OCI-LY3 (cell line): ENCODE measurements at regions not wholly inside any gene's neighbourhood (a gene's known extent, or its start where the extent isn't known, plus 50 kb on each side); places are given as distances from the start of the nearest gene placed in this dataset.

ENCODE experiments used
- H2AFZ ChIP-seq: fragments of 200-600, 300-600 bp; shearing (Covaris generic); 2 replicates; pipeline ENCODE4 v1.6.0; 2014; ENCODE audit warnings: antibody characterized with exemption, low read depth, low read length
- H3K27ac ChIP-seq: fragments of 200-600, 300-600 bp; sonication (generic); 2 replicates; pipeline ENCODE4 v1.5.1; 2014; ENCODE audit warnings: mild to moderate bottlenecking, low read length, moderate library complexity, mixed read lengths
- H3K27me3 ChIP-seq: fragments of 200-600, 300-600 bp; sonication (generic); 2 replicates; pipeline ENCODE4 v1.6.1; 2014; ENCODE audit warnings: low read depth, low read length, mixed read lengths
- H3K36me3 ChIP-seq: fragments of 200-600, 300-600 bp; sonication (generic); replicated peaks from 2 replicates; pipeline ENCODE3; 2014; ENCODE audit warnings: low read depth, low read length, mixed read lengths
- H3K4me1 ChIP-seq: fragments of 300-600, 200-600 bp; sonication (generic); 2 replicates; pipeline ENCODE4 v1.6.1; 2014; ENCODE audit warnings: low read length, mixed read lengths
- H3K4me2 ChIP-seq: fragments of 200-600, 300-600 bp; sonication (generic); 2 replicates; pipeline ENCODE4 v1.6.1; 2014; ENCODE audit warnings: low read length, mixed read lengths
- H3K4me3 ChIP-seq: fragments of 300-600, 200-600 bp; sonication (generic); 2 replicates; pipeline ENCODE4 v1.5.1; 2014; ENCODE audit warnings: antibody characterized with exemption, mild to moderate bottlenecking, low read length, moderate library complexity
- H3K79me2 ChIP-seq: fragments of 300-600, 200-600 bp; shearing (Covaris generic); 2 replicates; pipeline ENCODE4 v1.6.1; 2014; ENCODE audit warnings: mild to moderate bottlenecking, low read length, mixed read lengths
- H3K9ac ChIP-seq: fragments of 300-600, 200-600 bp; shearing (Covaris generic); 2 replicates; pipeline ENCODE4 v1.6.0; 2014; ENCODE audit warnings: mild to moderate bottlenecking, low read length, moderate library complexity
- H3K9me3 ChIP-seq: fragments of 200-600, 300-600 bp; shearing (Covaris generic); 2 replicates; pipeline ENCODE4 v1.6.1; 2014; ENCODE audit warnings: low read length, mixed read lengths; ENCODE audit not compliant: insufficient read depth
- H4K20me1 ChIP-seq: fragments of 200-600, 300-600 bp; sonication (generic); 2 replicates; pipeline ENCODE4 v1.6.1; 2016; ENCODE audit warnings: low read length, mixed read lengths; ENCODE audit not compliant: insufficient read depth
- EZH2phosphoT487 ChIP-seq: fragments of 200-600 bp; shearing (Covaris generic); IDR thresholded peaks from 2 replicates; pipeline ENCODE4 v1.6.1; 2018; ENCODE audit warnings: antibody characterized with exemption, mixed run types, low read depth
- TF ChIP-seq, protein P1 (sequence below): fragments of 200-600, 300-600 bp; sonication (generic); IDR thresholded peaks from 2 replicates; pipeline ENCODE4 v1.5.1; 2014; ENCODE audit warnings: antibody characterized with exemption, low read length, low read depth

- Histone ChIP-seq H3K4me3 (no peak overlapping the region), H3K79me2 (no peaks in the 10 kb centered on the region), H2AFZ (no peak overlapping the region), H3K9ac (no peak overlapping the region), H3K27ac (no peak overlapping the region), H3K4me1 (no peaks in the 10 kb centered on the region), H3K4me2 (no peak overlapping the region), H3K36me3 (no peaks in the 10 kb centered on the region), H3K9me3 (no peaks in the 10 kb centered on the region), H4K20me1 (no peaks in the 10 kb centered on the region), H3K27me3 (peaks cover 17% of the 10 kb centered on the region)
- TF ChIP-seq, protein P1, sequence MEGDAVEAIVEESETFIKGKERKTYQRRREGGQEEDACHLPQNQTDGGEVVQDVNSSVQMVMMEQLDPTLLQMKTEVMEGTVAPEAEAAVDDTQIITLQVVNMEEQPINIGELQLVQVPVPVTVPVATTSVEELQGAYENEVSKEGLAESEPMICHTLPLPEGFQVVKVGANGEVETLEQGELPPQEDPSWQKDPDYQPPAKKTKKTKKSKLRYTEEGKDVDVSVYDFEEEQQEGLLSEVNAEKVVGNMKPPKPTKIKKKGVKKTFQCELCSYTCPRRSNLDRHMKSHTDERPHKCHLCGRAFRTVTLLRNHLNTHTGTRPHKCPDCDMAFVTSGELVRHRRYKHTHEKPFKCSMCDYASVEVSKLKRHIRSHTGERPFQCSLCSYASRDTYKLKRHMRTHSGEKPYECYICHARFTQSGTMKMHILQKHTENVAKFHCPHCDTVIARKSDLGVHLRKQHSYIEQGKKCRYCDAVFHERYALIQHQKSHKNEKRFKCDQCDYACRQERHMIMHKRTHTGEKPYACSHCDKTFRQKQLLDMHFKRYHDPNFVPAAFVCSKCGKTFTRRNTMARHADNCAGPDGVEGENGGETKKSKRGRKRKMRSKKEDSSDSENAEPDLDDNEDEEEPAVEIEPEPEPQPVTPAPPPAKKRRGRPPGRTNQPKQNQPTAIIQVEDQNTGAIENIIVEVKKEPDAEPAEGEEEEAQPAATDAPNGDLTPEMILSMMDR = no peak
- TF ChIP-seq EZH2phosphoT487 = no peak
Measured at GRCh38 chr12:115750340-115750739, 527.2 kb downstream of the MED13L start.

DNA sequence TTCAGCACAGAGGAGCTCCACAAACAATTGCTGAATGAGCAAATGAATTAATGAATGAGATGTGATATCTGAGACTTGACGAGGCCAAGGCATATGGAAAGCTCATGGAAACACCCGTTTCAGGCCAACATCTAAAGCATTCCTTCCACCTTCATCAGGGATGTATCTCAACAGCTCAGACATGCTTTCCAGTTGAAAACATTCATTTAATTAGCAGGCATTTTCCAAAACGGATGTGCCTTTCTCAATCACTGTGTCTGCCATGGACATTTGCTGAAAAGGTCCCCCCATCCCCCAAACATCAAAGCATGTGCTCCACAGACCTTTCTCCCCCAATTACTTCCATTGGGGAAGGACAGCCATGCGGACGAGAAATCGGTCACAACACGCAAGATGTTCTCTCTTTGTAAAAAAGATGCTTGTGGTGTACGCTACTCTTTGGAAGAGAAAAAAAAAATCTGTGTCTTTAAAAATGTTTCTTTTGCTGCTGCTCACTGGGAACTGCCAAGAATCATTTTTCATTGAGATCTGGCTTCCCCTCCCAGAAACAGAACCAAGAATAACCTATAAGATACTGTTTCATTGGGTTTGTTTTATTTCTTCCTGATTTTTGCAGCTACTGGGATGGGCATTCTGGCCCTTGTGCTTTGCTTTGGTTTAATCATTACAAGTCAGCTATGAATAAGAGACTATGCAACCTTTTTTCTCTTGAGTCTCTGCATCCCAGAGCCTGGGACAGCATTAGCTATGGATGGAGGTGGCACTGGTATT lies 528.2 kb downstream of the MED13L start:
- Histone ChIP-seq H4K20me1 (no peaks in the 10 kb centered on the region), H3K4me1 (no peaks in the 10 kb centered on the region), H3K4me2 (no peak overlapping the region), H3K9ac (no peak overlapping the region), H3K4me3 (no peak overlapping the region), H2AFZ (no peak overlapping the region), H3K79me2 (no peaks in the 10 kb centered on the region), H3K36me3 (no peaks in the 10 kb centered on the region), H3K9me3 (no peaks in the 10 kb centered on the region), H3K27ac (no peak overlapping the region), H3K27me3 (peaks cover 23% of the 10 kb centered on the region)
- TF ChIP-seq, protein P1 = no peak
- no peak for TF ChIP-seq EZH2phosphoT487

DNA sequence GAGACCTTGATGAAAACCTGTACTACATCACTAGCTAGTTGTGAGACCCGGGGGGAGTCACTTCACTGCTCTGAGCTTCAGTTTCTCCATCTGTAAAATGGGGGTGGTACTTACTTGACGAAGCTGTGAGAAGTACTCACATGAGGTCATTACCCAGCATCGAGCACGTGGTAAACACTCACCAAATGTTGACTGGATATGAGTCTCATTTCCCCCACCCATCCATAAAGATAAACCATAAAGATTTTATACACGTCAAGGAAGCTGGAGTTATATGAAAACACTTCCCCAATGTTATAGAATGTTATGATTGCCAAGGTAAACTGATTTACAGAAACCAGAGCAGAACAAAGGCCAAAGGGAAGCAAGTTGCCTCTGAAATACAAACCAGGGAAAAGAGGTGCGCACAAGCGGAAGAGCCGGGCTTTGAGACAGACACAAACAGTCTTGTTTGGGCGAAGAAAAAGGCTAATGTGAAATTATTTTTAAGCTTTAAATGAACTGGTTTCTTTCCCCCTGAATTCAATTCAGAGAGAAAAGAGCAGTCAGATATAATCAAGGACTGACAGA lies 536.8 kb downstream of the MED13L start:
- no peaks in the 10 kb centered on the region for H3K36me3 ChIP-seq
- H3K9ac ChIP-seq = no peak overlapping the region

GRCh38 chr12:115737895-115738294 lies 539.6 kb downstream of the MED13L start:
- Histone ChIP-seq H3K27ac (no peak overlapping the region), H3K4me3 (no peak overlapping the region)
- no peak for TF ChIP-seq EZH2phosphoT487
- TF ChIP-seq, protein P1 = no peak

More for the DNA sequence above, 536.8 kb downstream of the MED13L start:
- no peaks in the 10 kb centered on the region for H3K79me2 ChIP-seq
- no peaks in the 10 kb centered on the region for H4K20me1 ChIP-seq
- H2AFZ ChIP-seq = no peak overlapping the region
- H3K4me3 ChIP-seq = no peak overlapping the region
- peaks cover 28% of the 10 kb centered on the region for H3K27me3 ChIP-seq
- no peak overlapping the region for H3K27ac ChIP-seq
- no peaks in the 10 kb centered on the region for H3K4me1 ChIP-seq
- no peaks in the 10 kb centered on the region for H3K9me3 ChIP-seq
- TF ChIP-seq, protein P1 = no peak
- TF ChIP-seq EZH2phosphoT487 = no peak
- no peak overlapping the region for H3K4me2 ChIP-seq

More at GRCh38 chr12:115737895-115738294, 539.6 kb downstream of the MED13L start:
- Histone ChIP-seq H2AFZ (no peak overlapping the region), H3K27me3 (peaks cover 18% of the 10 kb centered on the region; the same call in 1 of the 2 replicates), H3K9me3 (no peaks in the 10 kb centered on the region), H3K4me1 (no peaks in the 10 kb centered on the region), H3K9ac (no peak overlapping the region), H3K36me3 (no peaks in the 10 kb centered on the region), H3K4me2 (no peak overlapping the region), H3K79me2 (no peaks in the 10 kb centered on the region), H4K20me1 (no peaks in the 10 kb centered on the region)
